GM10248 (cell line): ENCODE measurements at regions not wholly inside any gene's neighbourhood (a gene's known extent, or its start where the extent isn't known, plus 50 kb on each side); places are given as distances from the start of the nearest gene placed in this dataset.

ENCODE experiments used
- CTCF ChIA-PET: fragments of 300-600 bp; sonication (Branson Sonifier 250); formaldehyde crosslinking; extraction: SDS; loops from one replicate; lab custom pipeline; 2021; ENCODE audit warnings: antibody characterized with exemption; lab: Yijun Ruan, JAX
- POLR2A ChIA-PET: fragments of 350-650 bp; sonication (Branson Sonifier 250); formaldehyde crosslinking; extraction: SDS; loops from one replicate; lab custom pipeline; 2020; ENCODE audit warnings: antibody characterized with exemption; lab: Yijun Ruan, JAX
- DNase-seq: peaks from one replicate; pipeline ENCODE4 v3.0.0; 2012; ENCODE audit errors: extremely low spot score
- TF ChIP-seq, protein P1 (sequence below): IDR thresholded peaks from 2 replicates; pipeline ENCODE4 v1.5.1; 2012; ENCODE audit warnings: mild to moderate bottlenecking, low read depth; ENCODE audit errors: extremely low read depth, missing control alignments, control extremely low read depth

DNA sequence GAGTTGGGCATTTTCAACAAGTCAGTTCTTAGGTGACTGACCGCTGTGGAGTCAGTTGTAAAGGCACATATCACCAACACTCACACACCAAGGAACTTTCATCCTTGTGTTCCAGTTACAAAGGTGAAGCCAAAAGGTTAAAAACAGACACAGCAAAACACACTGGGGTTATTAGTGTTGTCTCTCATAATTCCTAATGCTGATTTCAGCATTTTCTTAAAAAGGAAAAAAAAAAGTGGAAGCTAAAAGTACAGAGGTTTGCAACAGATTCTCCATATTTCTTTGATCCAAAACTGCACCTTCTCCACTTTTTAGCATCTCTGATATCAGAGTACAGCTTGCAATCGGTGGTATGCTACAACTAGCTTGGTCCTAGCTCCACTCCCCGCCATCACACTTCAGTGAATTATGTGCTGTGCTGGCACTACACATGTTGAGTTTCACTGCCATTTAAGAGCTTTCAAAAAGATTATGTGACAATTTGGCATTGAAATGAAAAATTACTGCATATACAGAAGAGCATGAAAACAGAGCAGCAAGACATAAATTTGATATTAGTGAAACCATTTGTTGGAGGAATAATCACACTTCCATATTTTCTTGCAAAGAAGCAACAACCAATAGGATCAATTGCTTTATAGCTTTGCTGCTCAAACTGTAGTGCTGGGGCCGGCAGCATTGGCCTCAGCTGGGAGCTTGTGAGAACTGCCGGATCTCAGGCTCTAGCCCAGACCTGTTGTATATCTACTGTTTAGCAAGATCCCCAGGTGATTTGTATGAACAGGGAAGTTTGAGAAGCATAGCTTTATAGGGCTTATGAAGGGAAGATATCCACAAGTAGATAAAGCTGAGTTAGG lies 62.3 kb upstream of the DAPL1 start:
- ChIA-PET POLR2A (no interaction called here), CTCF (interaction anchor here (0.8 to 4.1 kb wide), 9 partner anchors 9 to 698 kb away, joined by 3 to 32 read pairs (median 4); no protein-coding TSS in a partner anchor)
- TF ChIP-seq, protein P1, sequence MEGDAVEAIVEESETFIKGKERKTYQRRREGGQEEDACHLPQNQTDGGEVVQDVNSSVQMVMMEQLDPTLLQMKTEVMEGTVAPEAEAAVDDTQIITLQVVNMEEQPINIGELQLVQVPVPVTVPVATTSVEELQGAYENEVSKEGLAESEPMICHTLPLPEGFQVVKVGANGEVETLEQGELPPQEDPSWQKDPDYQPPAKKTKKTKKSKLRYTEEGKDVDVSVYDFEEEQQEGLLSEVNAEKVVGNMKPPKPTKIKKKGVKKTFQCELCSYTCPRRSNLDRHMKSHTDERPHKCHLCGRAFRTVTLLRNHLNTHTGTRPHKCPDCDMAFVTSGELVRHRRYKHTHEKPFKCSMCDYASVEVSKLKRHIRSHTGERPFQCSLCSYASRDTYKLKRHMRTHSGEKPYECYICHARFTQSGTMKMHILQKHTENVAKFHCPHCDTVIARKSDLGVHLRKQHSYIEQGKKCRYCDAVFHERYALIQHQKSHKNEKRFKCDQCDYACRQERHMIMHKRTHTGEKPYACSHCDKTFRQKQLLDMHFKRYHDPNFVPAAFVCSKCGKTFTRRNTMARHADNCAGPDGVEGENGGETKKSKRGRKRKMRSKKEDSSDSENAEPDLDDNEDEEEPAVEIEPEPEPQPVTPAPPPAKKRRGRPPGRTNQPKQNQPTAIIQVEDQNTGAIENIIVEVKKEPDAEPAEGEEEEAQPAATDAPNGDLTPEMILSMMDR = no peak

DNA sequence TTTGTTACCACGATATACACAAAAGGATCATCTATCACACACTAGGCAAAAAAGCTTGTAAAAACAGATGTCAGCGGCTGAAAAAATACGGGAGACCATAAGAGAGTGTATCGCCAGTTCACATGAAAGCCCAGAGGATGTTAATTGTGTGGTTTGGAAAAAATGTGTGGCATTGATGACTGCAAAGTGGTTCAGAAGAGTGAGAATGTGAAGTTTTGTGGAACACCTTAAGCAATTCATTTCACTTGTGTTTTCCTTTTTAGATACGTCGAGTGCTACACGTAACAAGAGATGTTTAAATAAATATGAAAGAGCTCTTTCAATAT lies 61.7 kb upstream of the DAPL1 start:
- ChIA-PET CTCF (interaction anchor here (0.8 to 4.1 kb wide), 9 partner anchors 9 to 698 kb away, joined by 3 to 32 read pairs (median 4); no protein-coding TSS in a partner anchor), POLR2A (no interaction called here)
- TF ChIP-seq, protein P1 = no peak
- no peak for DNase-seq

More for the DNA sequence above, 62.3 kb upstream of the DAPL1 start:
- no peak for DNase-seq

DNA sequence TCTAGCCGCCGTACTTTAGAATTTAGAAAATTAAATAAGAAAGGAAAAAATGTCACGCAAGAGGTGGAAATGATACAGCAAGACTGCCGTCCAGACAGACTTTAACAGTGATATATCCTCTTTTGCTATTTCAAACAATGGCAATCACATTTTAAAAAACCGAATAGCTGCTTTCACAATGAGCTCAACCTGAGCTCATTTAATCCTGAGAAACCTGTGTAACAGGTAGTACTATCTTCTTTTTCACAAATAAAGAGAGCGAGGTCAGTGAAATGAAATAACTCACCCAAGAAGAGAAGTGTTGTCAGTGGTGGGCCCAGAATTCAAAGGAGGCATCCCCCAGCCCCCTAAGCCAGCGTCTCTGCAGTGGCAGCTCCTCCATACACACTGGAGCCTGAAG lies 60.7 kb upstream of the DAPL1 start:
- TF ChIP-seq, protein P1 = no peak
- ChIA-PET CTCF (interaction anchor here (1.0 to 4.1 kb wide), 5 partner anchors 9 to 562 kb away, joined by 3 to 32 read pairs (median 4); no protein-coding TSS in a partner anchor), POLR2A (no interaction called here)
- no peak for DNase-seq

DNA sequence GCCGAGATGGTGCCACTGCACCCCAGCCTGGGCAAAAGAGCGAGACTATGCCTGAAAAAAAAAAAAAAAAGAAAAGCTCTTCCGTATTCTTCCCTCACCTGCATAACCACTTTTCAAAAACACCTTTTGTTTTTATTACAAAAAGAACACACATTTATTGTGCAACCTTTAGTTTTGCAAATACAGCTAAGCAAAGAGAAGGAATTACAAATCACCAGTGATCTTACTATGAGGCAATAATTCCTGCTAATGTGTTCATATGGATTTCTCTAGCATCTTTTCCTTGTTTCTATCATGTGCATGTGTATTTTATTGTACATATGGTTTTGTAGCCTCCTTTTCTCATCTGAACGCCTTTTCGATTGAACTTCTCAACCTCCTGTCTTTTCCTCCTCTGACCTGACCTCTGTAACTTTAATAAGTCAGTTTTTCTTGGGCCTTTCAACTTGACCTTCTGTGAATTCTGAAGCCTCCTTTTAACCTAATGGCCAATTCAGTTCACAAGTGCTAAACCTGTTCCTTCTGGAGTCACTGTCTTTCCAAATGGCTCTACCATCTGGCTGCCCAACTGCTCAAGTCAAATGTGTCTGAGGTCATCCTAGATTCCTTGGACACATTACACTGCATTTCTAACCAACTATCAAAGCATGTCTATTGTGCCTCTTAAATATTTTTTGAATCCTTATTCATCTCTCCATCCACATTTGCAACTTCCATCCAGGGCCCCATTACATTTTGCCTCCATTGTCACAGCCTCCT lies 59.1 kb upstream of the DAPL1 start:
- TF ChIP-seq, protein P1 = no peak
- ChIA-PET POLR2A (no interaction called here), CTCF (interaction anchor here (1.1 to 4.1 kb wide), 2 partner anchors 10 to 18 kb away, joined by 3 to 32 read pairs; no protein-coding TSS in a partner anchor)
- DNase-seq = no peak

DNA sequence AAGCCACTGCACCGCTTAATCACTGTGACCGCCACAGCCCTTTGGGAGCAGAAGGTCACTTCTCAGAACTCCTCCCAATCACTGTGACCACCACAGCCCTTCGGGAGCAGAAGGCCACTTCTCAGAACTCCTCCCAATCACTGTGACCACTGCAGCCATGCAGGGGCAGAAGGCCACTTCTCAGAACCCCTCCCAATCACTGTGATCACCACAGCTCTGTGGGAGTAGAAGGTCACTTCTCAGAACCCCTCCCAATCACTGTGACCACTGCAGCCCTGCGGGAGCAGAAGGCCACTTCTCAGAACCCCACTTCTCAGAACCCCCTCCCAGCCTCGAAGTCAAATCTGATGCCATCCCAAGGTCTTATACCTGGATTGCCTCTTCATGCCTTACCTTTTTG lies 56.8 kb upstream of the DAPL1 start:
- no peak for DNase-seq
- ChIA-PET CTCF (interaction anchor here (1.0 to 2.2 kb wide), 7 partner anchors 8 to 256 kb away, joined by 3 to 9 read pairs (median 3); no protein-coding TSS in a partner anchor), POLR2A (no interaction called here)
- TF ChIP-seq, protein P1 = no peak

DNA sequence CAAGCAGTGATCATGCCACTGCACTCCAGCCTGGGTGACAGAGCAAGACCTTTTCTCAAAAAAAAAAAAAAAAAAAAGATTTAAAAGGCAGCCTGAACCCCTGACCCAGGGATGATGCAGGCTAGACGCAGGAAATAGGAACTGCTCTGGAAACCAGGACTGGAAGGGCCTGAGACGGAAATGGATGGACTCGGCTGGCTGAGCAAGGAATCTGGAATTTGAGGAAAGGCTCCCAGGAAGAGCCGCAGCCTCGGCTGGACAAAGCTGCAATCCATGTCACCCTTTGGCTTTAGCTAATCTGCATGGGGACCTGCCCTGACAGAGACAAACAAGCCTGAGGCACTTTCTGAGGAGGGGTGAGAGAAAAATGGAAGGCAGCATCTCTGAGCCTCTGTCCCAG lies 55.0 kb upstream of the DAPL1 start:
- DNase-seq = no peak
- TF ChIP-seq, protein P1 = no peak
- POLR2A ChIA-PET = no interaction called here
- CTCF ChIA-PET = interaction anchor here (1.2 to 8.6 kb wide), 3 partner anchors 9 to 706 kb away, joined by 3 to 82 read pairs (median 76); no protein-coding TSS in a partner anchor
